HEK293T (cell line): ENCODE measurements at regions not wholly inside any gene's neighbourhood (a gene's known extent, or its start where the extent isn't known, plus 50 kb on each side); places are given as distances from the start of the nearest gene placed in this dataset.

Experiments used
- ARNT ChIP-seq: fragments of 450-650 bp; IDR thresholded peaks from 2 replicates; pipeline ENCODE4 v1.6.1; 2017; ENCODE audit warnings: mild to moderate bottlenecking
- BHLHE40 ChIP-seq: fragments of 450-650 bp; IDR thresholded peaks from 2 replicates; pipeline ENCODE4 v1.6.1; 2016; ENCODE audit warnings: mild to moderate bottlenecking, moderate library complexity, borderline replicate concordance
- CTBP1 ChIP-seq: fragments of 450-650 bp; IDR thresholded peaks from 2 replicates; pipeline ENCODE4 v1.6.1; 2016; ENCODE audit warnings: borderline replicate concordance
- ELF4 ChIP-seq: fragments of 450-650 bp; IDR thresholded peaks from 2 replicates; pipeline ENCODE4 v1.6.1; 2017; ENCODE audit warnings: antibody characterized with exemption
- FOXA1 ChIP-seq: fragments of 450-650 bp; IDR thresholded peaks from 2 replicates; pipeline ENCODE4 v1.6.1; 2016; ENCODE audit warnings: mild to moderate bottlenecking
- FOXK2 ChIP-seq: fragments of 450-650 bp; IDR thresholded peaks from 2 replicates; pipeline ENCODE4 v1.6.1; 2016; ENCODE audit warnings: mild to moderate bottlenecking
- FOXM1 ChIP-seq: fragments of 450-650 bp; IDR thresholded peaks from 2 replicates; pipeline ENCODE4 v1.6.1; 2017; ENCODE audit warnings: mild to moderate bottlenecking, borderline replicate concordance
- HDGF ChIP-seq: fragments of 450-650 bp; IDR thresholded peaks from 2 replicates; pipeline ENCODE4 v1.6.1; 2017; ENCODE audit warnings: antibody characterized with exemption, borderline replicate concordance
- L3MBTL2 ChIP-seq: fragments of 450-650 bp; conservative IDR thresholded peaks from 2 replicates; pipeline ENCODE4 v1.6.1; 2016; ENCODE audit warnings: mild to moderate bottlenecking
- NFRKB ChIP-seq: fragments of 450-650 bp; IDR thresholded peaks from 2 replicates; pipeline ENCODE4 v1.6.1; 2016; ENCODE audit warnings: mild to moderate bottlenecking, moderate library complexity
- PKNOX1 ChIP-seq: fragments of 450-650 bp; IDR thresholded peaks from 2 replicates; pipeline ENCODE4 v1.6.1; 2016
- SP1 ChIP-seq: fragments of 450-650 bp; IDR thresholded peaks from 2 replicates; pipeline ENCODE4 v1.6.1; 2017
- SUZ12 ChIP-seq: fragments of 450-650 bp; IDR thresholded peaks from 2 replicates; pipeline ENCODE4 v1.6.1; 2016; ENCODE audit warnings: mild to moderate bottlenecking
- TARDBP ChIP-seq: fragments of 450-650 bp; IDR thresholded peaks from 2 replicates; pipeline ENCODE4 v1.6.1; 2016

GRCh38 chr10:28403090-28403489 is 100.2 kb upstream of the MPP7 start:
- TF ChIP-seq SP1 (no peak), HDGF (no peak), BHLHE40 (no peak), FOXK2 (no peak), CTBP1 (no peak), SUZ12 (no peak), FOXM1 (no peak), PKNOX1 (no peak), NFRKB (no peak), TARDBP (no peak), ARNT (no peak), FOXA1 (no peak), L3MBTL2 (no peak), ELF4 (no peak)
